ENCODE measurements at regions not wholly inside any gene's neighbourhood (a gene's known extent, or its start where the extent isn't known, plus 50 kb on each side); places are given as distances from the start of the nearest gene placed in this dataset.

GRCh38 chr1:4531842-4532241 lies 122.6 kb upstream of the AJAP1 start:
- H3K4me3 ChIP-seq (replicated peaks; ENCODE audit: low read depth, low read length): no peak overlapping the region
- DNase-seq (ENCODE audit: extremely low read depth, low read depth): no peak
- no peak for TF ChIP-seq CTCF (IDR thresholded peaks at IDR 0.05; ENCODE audit: low read depth, low read length, missing control alignments)

- no peak for TF ChIP-seq CTCF (IDR thresholded peaks at IDR 0.05; ENCODE audit: low read depth, low read length, missing control alignments)
- no peak for DNase-seq (ENCODE audit: extremely low read depth, low read depth)
- H3K4me3 ChIP-seq (replicated peaks; ENCODE audit: low read depth, low read length): no peak overlapping the region
Observed at GRCh38 chr1:4532656-4533055, 121.8 kb upstream of the AJAP1 start.

GRCh38 chr1:4546911-4547310 lies 107.5 kb upstream of the AJAP1 start:
- no peak for DNase-seq (ENCODE audit: extremely low read depth, low read depth)
- H3K4me3 ChIP-seq (replicated peaks; ENCODE audit: low read depth, low read length): no peak overlapping the region
- TF ChIP-seq CTCF (IDR thresholded peaks at IDR 0.05; ENCODE audit: low read depth, low read length, missing control alignments): no peak

GRCh38 chr1:4549930-4550329 lies 104.5 kb upstream of the AJAP1 start:
- TF ChIP-seq CTCF (IDR thresholded peaks at IDR 0.05; ENCODE audit: low read depth, low read length, missing control alignments): no peak
- H3K4me3 ChIP-seq (replicated peaks; ENCODE audit: low read depth, low read length): no peak overlapping the region
- DNase-seq (ENCODE audit: extremely low read depth, low read depth): no peak

DNA sequence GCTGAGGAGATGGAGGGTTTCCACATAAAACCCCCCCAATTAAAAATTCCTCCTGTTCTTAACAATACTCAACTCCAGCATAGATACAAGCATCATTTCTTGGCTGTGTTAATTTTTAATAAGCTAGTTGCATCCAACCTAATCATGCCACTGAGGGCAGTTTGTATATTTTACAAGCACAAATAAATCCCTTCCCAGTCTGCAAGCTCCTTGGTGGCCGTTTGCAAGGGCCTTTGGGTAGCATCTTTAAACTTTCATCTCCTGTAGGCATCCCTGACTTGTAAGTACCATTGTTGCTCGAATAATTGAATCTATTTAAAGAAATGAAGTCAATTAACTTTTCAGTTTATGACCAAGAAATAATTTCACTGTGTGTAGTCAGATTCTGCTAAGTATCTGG lies 103.5 kb upstream of the AJAP1 start:
- TF ChIP-seq CTCF (IDR thresholded peaks at IDR 0.05; ENCODE audit: low read depth, low read length, missing control alignments): no peak
- no peak for DNase-seq (ENCODE audit: extremely low read depth, low read depth)
- no peak overlapping the region for H3K4me3 ChIP-seq (replicated peaks; ENCODE audit: low read depth, low read length)

GRCh38 chr1:4551706-4552105 lies 102.7 kb upstream of the AJAP1 start:
- no peak for TF ChIP-seq CTCF (IDR thresholded peaks at IDR 0.05; ENCODE audit: low read depth, low read length, missing control alignments)
- no peak for DNase-seq (ENCODE audit: extremely low read depth, low read depth)
- no peak overlapping the region for H3K4me3 ChIP-seq (replicated peaks; ENCODE audit: low read depth, low read length)

- H3K4me3 ChIP-seq (replicated peaks; ENCODE audit: low read depth, low read length): no peak overlapping the region
- TF ChIP-seq CTCF (IDR thresholded peaks at IDR 0.05; ENCODE audit: low read depth, low read length, missing control alignments): no peak
- DNase-seq (ENCODE audit: extremely low read depth, low read depth): no peak
Observed at GRCh38 chr1:4553761-4554160, 100.6 kb upstream of the AJAP1 start.

Measured in HFF-Myc (cell line).